ENCODE measurements at regions not wholly inside any gene's neighbourhood (a gene's known extent, or its start where the extent isn't known, plus 50 kb on each side); places are given as distances from the start of the nearest gene placed in this dataset.

GRCh38 chr4:104722467-104722866 is 227.8 kb upstream of the CXXC4 start:
- TF ChIP-seq CTCF (IDR thresholded peaks at IDR 0.05) (no peak), POLR2A (IDR thresholded peaks at IDR 0.05) (no peak), POLR2AphosphoS5 (IDR thresholded peaks at IDR 0.05) (no peak), EP300 (IDR thresholded peaks at IDR 0.05) (no peak)
